HepG2 (cell line): ENCODE measurements at regions not wholly inside any gene's neighbourhood (a gene's known extent, or its start where the extent isn't known, plus 50 kb on each side); places are given as distances from the start of the nearest gene placed in this dataset.

Experiments
- RNF2 ChIP-seq: fragments of 450-650 bp; conservative IDR thresholded peaks from 2 replicates; pipeline ENCODE4 v1.6.1; 2016; ENCODE audit warnings: low read depth
- TF ChIP-seq, protein P1 (sequence below): sonication (generic); formaldehyde crosslinking; IDR thresholded peaks from 2 replicates; pipeline ENCODE4 v1.5.0; 2020; ENCODE audit warnings: mild to moderate bottlenecking, missing genetic modification reagents, moderate library complexity
- TF ChIP-seq, protein P2 (sequence below): IDR thresholded peaks from 2 replicates; pipeline ENCODE4 v1.6.1; 2016

DNA sequence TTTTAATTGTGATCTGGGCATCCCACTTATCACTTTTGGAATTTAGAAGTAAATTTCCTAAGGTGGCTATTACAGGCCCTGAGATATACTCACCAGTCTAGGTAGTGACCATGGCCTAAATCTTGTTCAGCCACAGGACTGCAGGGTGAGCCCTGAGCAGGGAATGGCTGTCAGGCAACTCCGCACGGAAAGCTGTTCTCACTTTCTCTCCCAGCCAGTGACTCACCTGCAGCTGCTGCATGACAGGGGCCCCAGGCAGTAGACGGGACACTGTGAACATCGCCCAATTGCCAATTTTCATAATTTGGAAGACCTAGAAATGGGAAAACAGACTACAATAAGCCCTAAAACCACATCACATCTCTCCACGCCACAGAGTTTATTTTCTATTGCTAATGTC is 69.6 kb upstream of the TAF1L start:
- TF ChIP-seq RNF2: no peak
- TF ChIP-seq, protein P1, sequence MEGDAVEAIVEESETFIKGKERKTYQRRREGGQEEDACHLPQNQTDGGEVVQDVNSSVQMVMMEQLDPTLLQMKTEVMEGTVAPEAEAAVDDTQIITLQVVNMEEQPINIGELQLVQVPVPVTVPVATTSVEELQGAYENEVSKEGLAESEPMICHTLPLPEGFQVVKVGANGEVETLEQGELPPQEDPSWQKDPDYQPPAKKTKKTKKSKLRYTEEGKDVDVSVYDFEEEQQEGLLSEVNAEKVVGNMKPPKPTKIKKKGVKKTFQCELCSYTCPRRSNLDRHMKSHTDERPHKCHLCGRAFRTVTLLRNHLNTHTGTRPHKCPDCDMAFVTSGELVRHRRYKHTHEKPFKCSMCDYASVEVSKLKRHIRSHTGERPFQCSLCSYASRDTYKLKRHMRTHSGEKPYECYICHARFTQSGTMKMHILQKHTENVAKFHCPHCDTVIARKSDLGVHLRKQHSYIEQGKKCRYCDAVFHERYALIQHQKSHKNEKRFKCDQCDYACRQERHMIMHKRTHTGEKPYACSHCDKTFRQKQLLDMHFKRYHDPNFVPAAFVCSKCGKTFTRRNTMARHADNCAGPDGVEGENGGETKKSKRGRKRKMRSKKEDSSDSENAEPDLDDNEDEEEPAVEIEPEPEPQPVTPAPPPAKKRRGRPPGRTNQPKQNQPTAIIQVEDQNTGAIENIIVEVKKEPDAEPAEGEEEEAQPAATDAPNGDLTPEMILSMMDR (CRISPR knock-in tag): no peak
- TF ChIP-seq, protein P2, sequence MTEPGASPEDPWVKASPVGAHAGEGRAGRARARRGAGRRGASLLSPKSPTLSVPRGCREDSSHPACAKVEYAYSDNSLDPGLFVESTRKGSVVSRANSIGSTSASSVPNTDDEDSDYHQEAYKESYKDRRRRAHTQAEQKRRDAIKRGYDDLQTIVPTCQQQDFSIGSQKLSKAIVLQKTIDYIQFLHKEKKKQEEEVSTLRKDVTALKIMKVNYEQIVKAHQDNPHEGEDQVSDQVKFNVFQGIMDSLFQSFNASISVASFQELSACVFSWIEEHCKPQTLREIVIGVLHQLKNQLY (CRISPR knock-in tag): no peak
